ENCODE measurements at regions not wholly inside any gene's neighbourhood (a gene's known extent, or its start where the extent isn't known, plus 50 kb on each side); places are given as distances from the start of the nearest gene placed in this dataset.
"Not testable (repeated sequence)": the region's sequence is repeated elsewhere in the genome, so short reads cannot be mapped to it uniquely, and the experiment has no call there.

GRCh38 chr6:113672491-113673149 is 184.5 kb upstream of the MARCKS start:
- H3K27ac ChIP-seq (ENCODE audit: low read depth, low read length): no peak overlapping the region
- 35 to 54% (median 46%) methylated on average over 8 of the region's 8 CpGs for WGBS, 3 donors

GRCh38 chr6:113674075-113674474 is 183.1 kb upstream of the MARCKS start:
- no peak overlapping the region for H3K27ac ChIP-seq (ENCODE audit: low read depth, low read length)
- 57 to 85% (median 81%) methylated on average over 4 of the region's 4 CpGs for WGBS, 3 donors

- H3K27ac ChIP-seq (ENCODE audit: low read depth, low read length): no peak overlapping the region
- 39 to 91% (median 85%) methylated on average over 4 of the region's 4 CpGs for WGBS, 3 donors
Observed at GRCh38 chr6:113676057-113676456, 181.1 kb upstream of the MARCKS start.

GRCh38 chr6:113676968-113677367 is 180.2 kb upstream of the MARCKS start:
- no peak overlapping the region for H3K27ac ChIP-seq (ENCODE audit: low read depth, low read length)
- WGBS, 3 donors: 54 to 75% (median 70%) methylated on average over 1 of the region's 1 CpG

- 52 to 76% (median 74%) methylated on average over 3 of the region's 3 CpGs for WGBS, 3 donors
- H3K27ac ChIP-seq (ENCODE audit: low read depth, low read length): no peak overlapping the region
Observed at GRCh38 chr6:113679051-113679450, 178.1 kb upstream of the MARCKS start.

GRCh38 chr6:113680301-113680700 is 176.8 kb upstream of the MARCKS start:
- no peak overlapping the region for H3K27ac ChIP-seq (ENCODE audit: low read depth, low read length)
- 65 to 87% (median 85%) methylated on average over 2 of the region's 2 CpGs for WGBS, 3 donors

- 89 to 94% (median 93%) methylated on average over 3 of the region's 3 CpGs for WGBS, 3 donors
- H3K27ac ChIP-seq (ENCODE audit: low read depth, low read length): no peak overlapping the region
Observed at GRCh38 chr6:113683968-113684367, 173.2 kb upstream of the MARCKS start.

GRCh38 chr6:113684382-113684901 is 172.7 kb upstream of the MARCKS start:
- H3K27ac ChIP-seq (ENCODE audit: low read depth, low read length): no peak overlapping the region
- 41 to 63% (median 63%) methylated on average over 2 of the region's 2 CpGs for WGBS, 3 donors

- WGBS, 3 donors: 49 to 91% (median 86%) methylated on average over 1 of the region's 1 CpG
- H3K27ac ChIP-seq (ENCODE audit: low read depth, low read length): no peak overlapping the region
Observed at GRCh38 chr6:113686049-113686448, 171.1 kb upstream of the MARCKS start.

GRCh38 chr6:113689620-113690019 is 167.5 kb upstream of the MARCKS start:
- 87 to 96% (median 95%) methylated on average over 4 of the region's 4 CpGs for WGBS, 3 donors
- not testable (repeated sequence) for H3K27ac ChIP-seq (ENCODE audit: low read depth, low read length)

- WGBS, 3 donors: 79 to 92% (median 85%) methylated on average over 4 to 5 of the region's 5 CpGs
- H3K27ac ChIP-seq (ENCODE audit: low read depth, low read length): no peak overlapping the region
Observed at GRCh38 chr6:113690281-113691259, 166.6 kb upstream of the MARCKS start.

- H3K27ac ChIP-seq (ENCODE audit: low read depth, low read length): no peak overlapping the region
- 91 to 94% (median 93%) methylated on average over 4 of the region's 4 CpGs for WGBS, 3 donors
Observed at GRCh38 chr6:113691260-113691656, 165.9 kb upstream of the MARCKS start.

- WGBS, 3 donors: 64 to 96% (median 88%) methylated on average over 1 of the region's 1 CpG
- H3K27ac ChIP-seq (ENCODE audit: low read depth, low read length): no peak overlapping the region
Observed at GRCh38 chr6:113693851-113694250, 163.3 kb upstream of the MARCKS start.

- H3K27ac ChIP-seq (ENCODE audit: low read depth, low read length): no peak overlapping the region
Observed at GRCh38 chr6:113694278-113695077, 162.7 kb upstream of the MARCKS start.

GRCh38 chr6:113695516-113695915 is 161.6 kb upstream of the MARCKS start:
- 56 to 81% (median 59%) methylated on average over 3 of the region's 3 CpGs for WGBS, 3 donors
- no peak overlapping the region for H3K27ac ChIP-seq (ENCODE audit: low read depth, low read length)

More at GRCh38 chr6:113694278-113695077, 162.7 kb upstream of the MARCKS start:
- WGBS, 3 donors: 61 to 84% (median 76%) methylated on average over 2 of the region's 2 CpGs

GRCh38 chr6:113696960-113697359 is 160.2 kb upstream of the MARCKS start:
- H3K27ac ChIP-seq (ENCODE audit: low read depth, low read length): no peak overlapping the region

- H3K27ac ChIP-seq (ENCODE audit: low read depth, low read length): no peak overlapping the region
- WGBS, 3 donors: 66 to 90% (median 75%) methylated on average over 4 of the region's 4 CpGs
Observed at GRCh38 chr6:113697632-113698410, 159.3 kb upstream of the MARCKS start.

GRCh38 chr6:113699239-113699638 is 157.9 kb upstream of the MARCKS start:
- H3K27ac ChIP-seq (ENCODE audit: low read depth, low read length): no peak overlapping the region

Data from adipose tissue (tissue), 3 donors.